Activated T-helper 2 cell treated with anti-CD3 and anti-CD28 coated beads, Interferon-gamma antibody, Interleukin-2, Interleukin-4, amounts not matched to agents 10 μg/mL and 5 μg/mL and 100 μg/mL, durations not matched to agents 14 hours and 24 hours and 36 hours (primary cell): ENCODE measurements at regions not wholly inside any gene's neighbourhood (a gene's known extent, or its start where the extent isn't known, plus 50 kb on each side); places are given as distances from the start of the nearest gene placed in this dataset.

Experiments used
- DNase-seq: peaks from one replicate; pipeline ENCODE4 v3.0.0; 2021; ENCODE audit warnings: low spot score
- H3K27ac Mint-ChIP-seq: one replicate; pipeline ENCODE4 v1.8.0; 2021; ENCODE audit warnings: mixed read lengths
- H3K27me3 Mint-ChIP-seq: one replicate; pipeline ENCODE4 v1.8.0; 2021; ENCODE audit warnings: low read depth, mixed read lengths
- H3K36me3 Mint-ChIP-seq: one replicate; pipeline ENCODE4 v1.8.0; 2021; ENCODE audit warnings: low read depth, mixed read lengths
- H3K4me1 Mint-ChIP-seq: one replicate; pipeline ENCODE4 v1.8.0; 2021; ENCODE audit warnings: low read depth, mixed read lengths
- H3K4me3 Mint-ChIP-seq: one replicate; pipeline ENCODE4 v1.8.0; 2021; ENCODE audit warnings: low read depth, mild to moderate bottlenecking, moderate library complexity, mixed read lengths
- H3K9me3 Mint-ChIP-seq: one replicate; pipeline ENCODE4 v1.8.0; 2021; ENCODE audit warnings: mixed read lengths
- intact Hi-C: fragments of 100-400 bp; cut with micrococcal nuclease; formaldehyde crosslinking; loops from one replicate; pipeline ENCODE4 v1.15.1; 2023

DNA sequence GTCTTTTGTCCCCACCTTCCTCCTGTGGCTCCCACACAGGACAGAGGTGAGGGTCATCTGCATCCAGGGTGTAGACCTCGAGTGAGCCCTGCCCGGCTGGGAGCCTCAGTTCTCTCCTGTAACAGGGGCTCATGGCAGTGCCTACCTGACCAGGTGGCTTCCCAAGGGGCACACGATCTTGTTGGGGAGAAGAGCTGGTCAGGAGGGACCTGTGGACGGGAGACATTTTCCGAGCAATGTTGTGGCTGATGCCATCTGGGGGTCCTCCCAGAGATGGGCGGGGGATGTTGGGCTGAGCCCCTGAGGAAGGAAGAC lies 51.9 kb downstream of the CEBPB start:
- H3K9me3 Mint-ChIP-seq = no peaks in the 10 kb centered on the region
- DNase-seq = no peak
- intact Hi-C loops = no loop called here
- H3K4me3 Mint-ChIP-seq = no peak overlapping the region
- peaks cover 3% of the 10 kb centered on the region for H3K4me1 Mint-ChIP-seq
- no peak overlapping the region for H3K27ac Mint-ChIP-seq
- H3K27me3 Mint-ChIP-seq = no peaks in the 10 kb centered on the region
- H3K36me3 Mint-ChIP-seq = no peaks in the 10 kb centered on the region

DNA sequence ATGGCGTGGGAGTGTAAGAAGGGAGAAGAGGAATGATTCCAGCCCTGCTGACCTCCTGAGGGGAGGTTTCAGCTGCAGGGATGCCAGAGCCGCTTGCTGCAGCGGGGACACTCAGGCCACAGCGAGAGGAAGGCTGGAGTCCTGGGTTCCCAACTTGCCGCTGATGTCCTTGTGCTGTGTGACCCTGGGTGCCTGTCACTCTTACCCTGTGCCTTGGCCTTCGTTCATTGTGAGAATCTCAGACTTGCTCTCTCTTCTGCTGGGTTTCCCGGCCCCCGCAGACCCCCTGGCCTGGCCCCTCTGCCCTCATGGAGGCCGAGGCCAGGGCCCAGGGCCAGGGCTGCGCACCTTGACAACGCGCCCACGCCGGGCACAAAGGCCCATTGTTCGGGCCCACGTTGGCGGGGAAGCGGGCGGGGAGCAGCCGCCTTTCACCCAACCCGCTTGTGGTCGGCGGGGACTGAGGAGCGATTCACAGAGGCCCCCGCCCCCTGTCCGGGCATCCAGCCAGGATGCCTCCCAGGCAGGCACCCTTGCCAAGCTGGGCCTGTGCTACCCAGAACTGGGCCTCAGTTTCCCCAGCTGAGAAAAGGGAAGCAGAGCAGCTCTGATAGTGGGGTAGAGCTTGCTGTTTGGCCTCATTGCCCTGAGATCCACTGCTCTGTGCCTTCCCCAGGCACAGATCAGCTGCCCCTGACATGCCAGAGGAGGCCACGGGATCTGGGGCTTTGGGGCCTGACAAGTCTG lies 52.4 kb downstream of the CEBPB start:
- Mint-ChIP-seq H3K27ac (no peak overlapping the region), H3K27me3 (no peaks in the 10 kb centered on the region), H3K4me1 (peaks cover 3% of the 10 kb centered on the region), H3K36me3 (no peaks in the 10 kb centered on the region), H3K4me3 (no peak overlapping the region), H3K9me3 (no peaks in the 10 kb centered on the region)
- no peak for DNase-seq
- intact Hi-C loops = no loop called here

DNA sequence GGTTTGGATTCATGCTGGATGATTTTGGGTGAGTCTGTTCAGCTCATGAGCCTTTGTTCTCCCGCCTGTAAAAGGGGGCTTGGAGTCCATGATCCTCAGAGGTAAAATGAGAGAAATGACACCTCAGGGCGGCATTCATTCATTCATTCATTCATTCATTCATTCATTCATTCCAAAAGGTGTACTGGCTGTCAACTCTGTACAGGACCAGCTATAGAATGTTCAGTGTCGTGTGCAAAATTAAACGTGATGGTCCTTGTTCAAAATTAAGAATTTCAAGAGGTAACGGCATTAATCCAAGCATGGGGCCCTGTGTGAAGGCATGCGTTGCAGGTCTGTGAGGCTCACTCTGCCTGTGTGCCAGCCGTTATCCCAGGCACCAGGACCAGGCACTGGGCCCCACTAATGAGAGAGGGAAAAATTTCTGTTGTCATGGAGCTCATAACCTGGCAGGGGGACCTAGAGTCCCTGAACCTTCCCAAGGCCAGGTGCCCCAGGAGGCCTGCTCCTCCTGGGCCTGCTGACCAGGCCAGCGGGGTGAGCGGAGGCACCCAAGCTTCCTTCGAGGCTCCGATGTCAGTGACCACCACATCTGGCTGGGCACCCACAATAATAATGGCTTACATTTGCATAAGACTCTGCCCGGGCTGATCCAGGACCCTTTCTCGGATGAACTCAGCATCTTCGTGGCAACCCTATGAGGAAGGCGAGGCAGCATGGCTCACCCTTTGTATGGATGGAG lies 53.2 kb downstream of the CEBPB start:
- Mint-ChIP-seq H3K27ac (no peak overlapping the region), H3K4me1 (peaks cover 3% of the 10 kb centered on the region), H3K9me3 (no peaks in the 10 kb centered on the region), H3K4me3 (no peak overlapping the region), H3K36me3 (no peaks in the 10 kb centered on the region), H3K27me3 (no peaks in the 10 kb centered on the region)
- no peak for DNase-seq
- intact Hi-C loops = no loop called here

DNA sequence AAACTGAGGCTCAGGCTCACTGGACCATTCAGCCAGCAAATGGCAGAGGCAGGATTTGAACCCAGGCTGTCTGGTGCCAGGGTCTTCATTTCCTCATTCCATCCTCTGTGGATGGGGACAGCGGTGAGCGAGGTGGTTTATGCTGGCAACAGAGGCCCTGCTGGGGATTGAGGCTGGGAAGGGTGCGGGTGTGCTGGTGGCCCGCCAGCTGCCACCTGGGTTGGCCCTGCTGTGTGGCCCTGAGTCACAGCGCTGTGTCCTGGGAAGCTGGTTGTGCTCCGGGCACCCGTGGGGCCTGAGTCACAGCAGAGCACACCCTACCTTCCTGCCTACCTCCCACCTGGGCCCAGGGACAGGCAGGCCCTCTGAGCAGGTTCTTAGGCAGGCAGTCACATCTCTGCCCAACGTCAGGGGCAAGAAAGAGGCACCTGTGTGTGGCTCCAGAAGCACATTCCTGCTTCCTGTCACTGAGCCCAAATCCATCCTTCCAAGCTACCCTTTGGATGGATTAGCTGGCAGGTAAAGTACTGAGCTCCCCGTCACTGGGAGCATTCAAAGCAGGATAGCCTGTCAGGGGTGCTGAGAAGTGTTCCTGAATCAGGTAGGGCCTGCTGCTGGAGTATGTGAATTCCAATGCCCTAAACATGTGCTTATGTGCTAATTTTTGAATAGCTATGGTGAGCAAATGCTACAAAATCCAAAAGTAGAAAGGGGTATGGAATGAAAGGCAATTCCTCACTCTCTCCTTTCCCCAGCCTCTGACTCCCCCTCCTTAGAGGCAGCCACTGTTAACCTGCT lies 53.9 kb downstream of the CEBPB start:
- Mint-ChIP-seq H3K27ac (no peak overlapping the region), H3K27me3 (no peaks in the 10 kb centered on the region), H3K4me3 (no peak overlapping the region), H3K36me3 (no peaks in the 10 kb centered on the region), H3K4me1 (peaks cover 3% of the 10 kb centered on the region), H3K9me3 (no peaks in the 10 kb centered on the region)
- intact Hi-C loops = no loop called here
- no peak for DNase-seq

DNA sequence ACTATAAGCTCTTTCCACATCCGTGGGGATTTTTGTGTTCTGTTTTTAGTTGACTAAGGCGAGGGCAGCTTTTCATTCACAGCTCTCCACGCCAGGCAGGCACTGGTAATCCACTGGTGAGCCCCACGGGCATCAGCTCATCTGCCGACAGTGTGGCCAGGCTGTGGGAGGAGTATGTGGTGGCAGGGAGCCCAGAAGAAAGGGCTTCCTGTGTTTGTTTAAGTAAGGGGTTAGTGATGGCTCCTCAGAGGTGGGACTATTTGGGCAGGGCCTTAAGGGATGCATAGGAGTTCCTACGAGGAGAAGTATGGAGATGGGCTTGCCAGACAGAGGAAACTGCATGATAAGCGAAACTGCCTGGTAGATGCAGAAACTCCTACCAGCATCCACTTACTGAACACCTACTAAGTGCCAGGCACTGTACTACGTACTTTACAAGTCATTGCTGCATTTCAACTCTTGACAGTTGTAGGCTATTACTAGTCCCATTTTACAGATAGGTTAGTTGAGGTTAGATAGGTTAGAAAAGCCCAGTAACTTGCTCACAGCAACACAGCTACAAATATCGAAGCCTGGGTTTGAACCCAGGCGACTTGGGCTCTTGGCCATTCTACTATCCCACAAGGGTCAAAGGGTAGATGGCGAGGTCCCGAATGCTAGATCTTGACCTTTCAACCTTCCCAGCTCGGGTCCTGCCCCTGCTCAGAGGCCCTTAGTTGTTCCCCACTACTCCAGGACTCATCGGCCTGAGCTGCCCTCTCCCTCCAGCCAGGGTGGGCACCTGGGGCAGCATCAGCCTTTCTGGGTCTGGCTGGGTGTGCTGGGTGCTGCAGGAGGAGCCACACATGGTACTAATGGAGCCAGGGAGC lies 55.1 kb downstream of the CEBPB start:
- H3K9me3 Mint-ChIP-seq = no peaks in the 10 kb centered on the region
- no peak for DNase-seq
- no peak overlapping the region for H3K27ac Mint-ChIP-seq
- H3K27me3 Mint-ChIP-seq = no peaks in the 10 kb centered on the region
- peaks cover 3% of the 10 kb centered on the region for H3K4me1 Mint-ChIP-seq
- H3K36me3 Mint-ChIP-seq = no peaks in the 10 kb centered on the region
- no peak overlapping the region for H3K4me3 Mint-ChIP-seq
- intact Hi-C loops = no loop called here

DNA sequence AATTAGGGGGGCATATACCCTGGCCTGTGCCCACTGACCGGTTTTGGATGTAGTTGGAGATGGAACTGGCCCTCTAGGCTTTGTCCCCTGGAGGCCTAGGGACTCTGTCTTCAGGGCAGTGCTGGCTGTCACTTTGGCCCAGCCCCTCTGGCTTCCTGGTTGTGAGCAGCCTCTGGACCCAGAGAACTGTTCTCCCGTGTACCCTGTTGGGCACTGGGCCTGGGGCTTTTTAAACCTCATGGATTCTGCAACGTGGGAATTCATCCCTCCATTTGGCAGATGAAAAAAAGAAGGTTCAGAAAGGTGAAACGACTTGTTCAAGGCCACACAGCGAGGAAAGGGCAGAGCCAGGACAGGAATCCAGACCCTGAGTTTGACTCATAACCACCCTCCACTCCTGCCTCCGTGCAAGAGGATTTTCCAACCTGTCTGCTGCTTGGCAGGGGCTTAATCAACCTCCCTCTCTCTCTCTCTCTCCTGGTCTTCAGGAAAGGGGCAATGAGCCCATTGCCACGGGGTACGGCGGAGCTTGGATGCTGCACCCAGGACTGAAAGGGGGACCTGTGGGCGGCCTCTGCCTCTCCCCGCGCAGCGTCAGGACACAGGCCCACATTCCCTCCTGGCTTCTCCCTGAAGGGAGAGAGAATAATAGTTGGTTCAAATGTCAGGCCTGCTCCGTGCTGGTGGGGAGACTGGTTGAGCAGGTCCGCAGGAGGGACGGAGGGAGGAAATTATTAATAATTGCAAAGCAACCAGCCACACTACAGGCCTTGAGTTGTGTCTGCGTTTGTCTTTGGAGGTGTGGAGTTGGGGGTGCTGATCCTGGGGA lies 56.0 kb downstream of the CEBPB start:
- H3K36me3 Mint-ChIP-seq = no peaks in the 10 kb centered on the region
- DNase-seq = no peak
- H3K4me1 Mint-ChIP-seq = peaks cover 3% of the 10 kb centered on the region
- no peaks in the 10 kb centered on the region for H3K9me3 Mint-ChIP-seq
- H3K4me3 Mint-ChIP-seq = no peak overlapping the region
- intact Hi-C loops = no loop called here
- H3K27me3 Mint-ChIP-seq = no peaks in the 10 kb centered on the region
- no peak overlapping the region for H3K27ac Mint-ChIP-seq

DNA sequence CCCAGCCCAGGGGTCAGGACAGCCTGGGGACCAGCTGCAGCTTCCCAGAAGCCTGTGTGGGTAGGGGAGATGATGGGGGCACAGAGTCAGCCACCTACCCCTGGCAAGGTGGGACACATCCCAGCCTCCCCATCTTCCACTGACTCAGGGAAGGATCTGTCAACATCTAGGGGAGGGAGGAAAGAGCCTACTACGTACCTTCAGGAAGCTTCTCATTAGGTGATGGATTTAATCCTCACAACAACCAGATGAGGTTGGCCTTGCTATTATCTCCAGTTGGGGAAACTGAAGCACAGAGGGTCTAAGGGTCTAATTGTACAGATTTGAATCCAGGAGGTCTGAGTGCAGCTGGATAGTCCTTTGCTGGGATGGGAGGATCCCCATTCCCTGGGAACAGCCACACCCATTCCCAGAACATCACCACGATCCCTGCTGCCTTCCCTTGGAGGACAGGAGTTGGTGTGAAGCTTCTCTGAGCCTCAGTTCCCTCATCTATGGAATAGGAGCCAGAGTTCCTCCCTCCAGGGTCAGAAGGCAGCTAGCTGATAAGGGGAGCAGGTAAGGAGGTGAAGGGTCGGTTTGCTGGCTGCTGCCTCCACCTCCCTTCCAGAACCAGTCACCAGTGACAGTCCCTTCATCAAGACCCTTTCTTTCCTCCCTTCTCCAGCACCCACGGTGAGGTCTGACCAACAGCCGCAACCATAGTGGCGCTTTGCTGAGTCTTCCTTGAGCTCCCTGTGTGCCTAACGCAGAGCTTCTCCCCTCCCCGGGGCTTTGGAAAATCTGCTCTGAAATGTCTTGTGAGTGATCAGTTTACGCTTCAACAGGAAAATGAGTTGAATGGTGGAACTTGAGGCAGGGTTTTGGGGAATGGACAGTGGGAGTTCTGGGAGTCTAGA lies 56.8 kb downstream of the CEBPB start:
- no peaks in the 10 kb centered on the region for H3K36me3 Mint-ChIP-seq
- H3K9me3 Mint-ChIP-seq = no peaks in the 10 kb centered on the region
- no peaks in the 10 kb centered on the region for H3K27me3 Mint-ChIP-seq
- no peak overlapping the region for H3K4me3 Mint-ChIP-seq
- intact Hi-C loops = no loop called here
- H3K27ac Mint-ChIP-seq = no peak overlapping the region
- no peak for DNase-seq
- peaks cover 3% of the 10 kb centered on the region for H3K4me1 Mint-ChIP-seq

DNA sequence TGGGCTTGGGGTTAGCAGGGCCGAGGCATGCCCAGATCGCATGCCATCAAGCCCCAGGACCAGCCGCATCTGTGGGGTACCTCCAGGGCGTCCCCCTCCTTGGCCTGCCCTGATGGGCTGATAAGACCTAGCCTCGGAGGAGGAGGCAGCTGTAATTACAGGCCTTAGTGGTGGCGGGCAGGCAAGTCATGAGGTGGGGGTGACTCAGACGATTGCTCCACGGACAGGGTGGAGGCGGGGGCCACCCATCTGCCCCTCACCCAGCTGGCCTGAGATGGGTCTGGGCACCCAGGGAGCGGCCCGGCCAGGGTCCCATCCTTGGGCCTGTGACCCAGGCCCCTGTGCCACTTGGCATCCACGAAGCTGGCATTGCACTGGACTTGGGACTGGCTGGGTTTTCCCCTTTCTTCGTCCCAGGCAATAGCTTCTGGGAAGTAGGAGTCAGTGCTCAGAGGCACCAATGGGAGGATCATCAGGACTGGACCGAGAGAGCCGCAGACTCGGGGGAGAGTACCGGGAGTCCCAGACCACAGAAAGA lies 57.5 kb downstream of the CEBPB start:
- DNase-seq = no peak
- intact Hi-C loops = no loop called here
- peaks cover 2% of the 10 kb centered on the region for H3K27me3 Mint-ChIP-seq
- H3K4me1 Mint-ChIP-seq = peaks cover 3% of the 10 kb centered on the region
- H3K4me3 Mint-ChIP-seq = no peak overlapping the region
- no peaks in the 10 kb centered on the region for H3K9me3 Mint-ChIP-seq
- no peak overlapping the region for H3K27ac Mint-ChIP-seq
- no peaks in the 10 kb centered on the region for H3K36me3 Mint-ChIP-seq

DNA sequence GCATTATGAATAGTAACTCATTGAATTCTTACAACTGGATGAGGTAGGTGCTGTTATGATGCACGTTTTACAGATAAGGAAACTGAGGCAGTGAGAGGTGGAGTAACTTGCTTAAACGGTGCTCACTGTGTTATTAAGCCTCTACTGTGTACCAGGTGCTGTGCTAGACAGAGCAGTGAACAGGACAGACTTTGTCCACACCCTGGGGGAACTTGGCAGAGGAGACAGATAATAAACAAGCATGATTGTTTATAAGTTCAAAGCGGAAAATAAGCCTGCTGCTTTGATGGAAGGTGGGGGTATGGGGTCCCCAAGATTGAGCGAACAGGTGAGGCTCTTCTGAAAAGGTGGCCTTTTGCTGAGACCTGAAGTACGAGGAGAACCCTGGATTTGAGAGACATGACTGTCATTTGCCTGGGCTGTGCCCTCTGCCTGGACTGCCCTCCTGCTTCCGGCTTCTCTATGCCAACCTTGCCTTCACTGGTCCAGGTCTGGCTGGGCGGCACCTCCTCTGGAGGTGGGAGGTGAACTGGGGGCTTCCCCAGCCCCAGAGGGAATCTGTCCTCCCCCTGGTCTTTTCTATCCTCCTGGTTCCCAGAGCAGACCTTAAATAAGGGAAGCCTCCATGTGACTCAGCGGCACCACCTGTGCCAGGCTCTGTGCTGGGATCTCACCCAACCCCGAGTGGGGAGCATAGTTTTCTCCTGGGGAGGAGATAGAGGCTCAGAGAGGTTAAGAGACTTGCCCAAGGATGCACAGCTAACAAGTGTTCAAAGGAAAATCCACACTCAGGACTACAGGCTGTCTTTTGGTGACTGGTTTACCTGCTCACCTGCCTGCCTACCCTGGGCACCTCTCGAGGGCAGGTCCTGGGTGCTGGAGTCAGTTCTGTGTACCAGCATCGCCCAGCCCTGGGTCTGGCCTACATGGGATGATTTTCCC lies 59.1 kb downstream of the CEBPB start:
- Mint-ChIP-seq H3K27ac (no peak overlapping the region), H3K36me3 (no peaks in the 10 kb centered on the region), H3K27me3 (peaks cover 3% of the 10 kb centered on the region), H3K9me3 (no peaks in the 10 kb centered on the region), H3K4me1 (peaks cover 3% of the 10 kb centered on the region), H3K4me3 (no peak overlapping the region)
- intact Hi-C loops = no loop called here
- DNase-seq = no peak

DNA sequence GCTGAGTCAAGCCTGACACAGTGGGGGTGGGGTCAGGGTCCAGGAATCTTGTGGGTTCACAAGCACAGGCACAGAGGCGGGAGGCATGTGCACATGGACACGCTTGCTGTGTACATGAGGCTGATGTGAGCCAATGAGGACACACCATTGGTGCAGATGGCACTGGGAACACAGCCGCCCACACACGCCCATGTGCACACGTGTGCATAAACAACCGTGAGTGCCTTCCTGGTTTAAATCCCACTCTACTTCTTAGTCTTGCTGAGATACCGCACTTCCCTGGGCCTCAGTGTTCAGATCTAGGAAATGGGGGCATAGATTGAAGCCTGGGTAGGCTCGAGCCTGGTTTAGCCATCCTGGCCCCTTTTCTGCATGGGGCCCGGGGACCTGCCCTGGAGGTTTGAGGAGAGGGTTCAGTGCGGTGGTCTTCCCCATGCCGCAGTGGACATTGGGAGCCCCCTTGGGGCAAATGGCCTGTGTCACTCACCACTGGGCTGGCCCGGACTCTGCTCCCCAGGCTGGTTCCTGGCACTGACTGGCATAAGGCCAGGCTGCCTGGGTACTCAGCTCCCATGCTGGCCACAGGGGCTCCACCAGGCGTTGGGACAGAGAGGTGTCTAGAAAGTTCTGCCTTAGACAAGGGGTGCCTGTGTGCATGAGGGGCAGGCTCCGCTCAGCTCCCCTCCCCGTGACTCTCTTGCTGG lies 60.2 kb downstream of the CEBPB start:
- Mint-ChIP-seq H3K4me3 (no peak overlapping the region), H3K36me3 (no peaks in the 10 kb centered on the region), H3K27me3 (peaks cover 4% of the 10 kb centered on the region), H3K4me1 (no peaks in the 10 kb centered on the region), H3K9me3 (no peaks in the 10 kb centered on the region), H3K27ac (no peak overlapping the region)
- intact Hi-C loops = no loop called here
- DNase-seq = no peak
